ENCODE measurements at regions not wholly inside any gene's neighbourhood (a gene's known extent, or its start where the extent isn't known, plus 50 kb on each side); places are given as distances from the start of the nearest gene placed in this dataset.

- DNase-seq (ENCODE audit: low spot score) = no peak
These were observed 186.9 kb upstream of the TNRC6C start for GRCh38 chr17:77771587-77771986.

- DNase-seq (ENCODE audit: low spot score) = no peak
These were observed 186.5 kb upstream of the TNRC6C start for GRCh38 chr17:77771998-77772397.

- peak; percentile 56 for DNase-seq (ENCODE audit: low spot score)
These were observed 186.0 kb upstream of the TNRC6C start for GRCh38 chr17:77772461-77772897.

- no peak for DNase-seq (ENCODE audit: low spot score)
These were observed 185.6 kb upstream of the TNRC6C start for GRCh38 chr17:77772899-77773358.

- DNase-seq (ENCODE audit: low spot score) = no peak
These were observed 184.3 kb upstream of the TNRC6C start for GRCh38 chr17:77774182-77774581.

- DNase-seq (ENCODE audit: low spot score) = no peak
These were observed 179.6 kb upstream of the TNRC6C start for GRCh38 chr17:77778636-77779489.

GRCh38 chr17:77779711-77780539 is 178.6 kb upstream of the TNRC6C start:
- no peak for DNase-seq (ENCODE audit: low spot score)

GRCh38 chr17:77781536-77781935 is 177.0 kb upstream of the TNRC6C start:
- no peak for DNase-seq (ENCODE audit: low spot score)

- no peak for DNase-seq (ENCODE audit: low spot score)
These were observed 176.3 kb upstream of the TNRC6C start for GRCh38 chr17:77782201-77782600.

GRCh38 chr17:77782611-77783010 is 175.9 kb upstream of the TNRC6C start:
- DNase-seq (ENCODE audit: low spot score) = no peak

GRCh38 chr17:77783991-77784820 is 174.3 kb upstream of the TNRC6C start:
- DNase-seq (ENCODE audit: low spot score) = no peak

- no peak for DNase-seq (ENCODE audit: low spot score)
These were observed 173.1 kb upstream of the TNRC6C start for GRCh38 chr17:77785312-77785905.

GRCh38 chr17:77786090-77786489 is 172.4 kb upstream of the TNRC6C start:
- DNase-seq (ENCODE audit: low spot score) = no peak

- DNase-seq (ENCODE audit: low spot score) = no peak
These were observed 171.6 kb upstream of the TNRC6C start for GRCh38 chr17:77786740-77787505.

- no peak for DNase-seq (ENCODE audit: low spot score)
These were observed 168.2 kb upstream of the TNRC6C start for GRCh38 chr17:77790143-77790829.

GRCh38 chr17:77792626-77793025 is 165.9 kb upstream of the TNRC6C start:
- DNase-seq (ENCODE audit: low spot score) = no peak

- DNase-seq (ENCODE audit: low spot score) = no peak
These were observed 165.1 kb upstream of the TNRC6C start for GRCh38 chr17:77793146-77793970.

GRCh38 chr17:77793971-77794235 is 164.6 kb upstream of the TNRC6C start:
- no peak for DNase-seq (ENCODE audit: low spot score)

GRCh38 chr17:77794846-77795245 is 163.7 kb upstream of the TNRC6C start:
- DNase-seq (ENCODE audit: low spot score) = no peak

GRCh38 chr17:77795685-77796084 is 162.8 kb upstream of the TNRC6C start:
- DNase-seq (ENCODE audit: low spot score) = no peak

All from kidney capillary endothelial cell (primary cell).